Ascending aorta (tissue), 2 donors: ENCODE measurements at regions not wholly inside any gene's neighbourhood (a gene's known extent, or its start where the extent isn't known, plus 50 kb on each side); places are given as distances from the start of the nearest gene placed in this dataset.

Experiments used
- DNase-seq, 2 donors: peaks; one replicate each; pipeline ENCODE4 v3.0.0-alpha.2; 2019; ENCODE audit warnings: low spot score in 2 of 2
- H3K27ac ChIP-seq, 2 donors: fragments of 200-600 bp; sonication (generic); one replicate each; pipeline ENCODE4 v1.5.1; 2016 to 2017; ENCODE audit warnings: mild to moderate bottlenecking in 1 of 2
- H3K27me3 ChIP-seq: fragments of 200-600 bp; sonication (generic); one replicate; pipeline ENCODE4 v1.5.1; 2017
- H3K36me3 ChIP-seq, 2 donors: fragments of 200-600 bp; sonication (generic); one replicate each; pipeline ENCODE4 v1.5.1; 2016
- H3K4me1 ChIP-seq, 2 donors: fragments of 200-600 bp; sonication (generic); one replicate each; pipeline ENCODE4 v1.5.1; 2016 to 2017; ENCODE audit warnings: mild to moderate bottlenecking in 1 of 2
- H3K4me3 ChIP-seq, 2 donors: fragments of 200-600 bp; sonication (generic); one replicate each; pipeline ENCODE4 v1.5.1; 2016 to 2017; ENCODE audit warnings: mild to moderate bottlenecking in 1 of 2
- H3K9me3 ChIP-seq, 2 donors: fragments of 200-600 bp; sonication (generic); one replicate each; pipeline ENCODE4 v1.5.1; 2016
- CTCF ChIP-seq, 3 experiments: fragments of 200-600 bp in 2 of 3; fragments of 450-650 bp in 1 of 3; sonication (generic) in 2 of 3; IDR thresholded peaks; one replicate each; pipeline ENCODE4 v1.5.1; 2016 to 2019; ENCODE audit warnings: antibody characterized with exemption in 3 of 3, mild to moderate bottlenecking in 1 of 3, moderate library complexity in 1 of 3
- intact Hi-C: fragments of 100-400 bp; cut with DNase I; formaldehyde crosslinking; loops from one replicate; pipeline ENCODE4 v1.15.1; 2023

GRCh38 chr9:99399474-99399873, 177.4 kb downstream of the SEC61B start:
- intact Hi-C loops = loop anchor here (10.0 kb wide), 1 partner anchor 735 kb away; no protein-coding TSS in a partner anchor
- Histone ChIP-seq H3K27ac (no peak overlapping the region), H3K27me3 (no peaks in the 10 kb centered on the region), H3K4me3 (no peak overlapping the region), H3K4me1 (no peaks in the 10 kb centered on the region), H3K9me3 (no peaks in the 10 kb centered on the region), H3K36me3 (no peaks in the 10 kb centered on the region)
- no peak for DNase-seq
- TF ChIP-seq CTCF (IDR thresholded peaks at IDR 0.05) = no peak

GRCh38 chr9:99400184-99400731, 178.2 kb downstream of the SEC61B start:
- no peak for DNase-seq
- Histone ChIP-seq H3K27ac (no peak overlapping the region), H3K4me3 (no peak overlapping the region), H3K27me3 (no peaks in the 10 kb centered on the region), H3K4me1 (no peaks in the 10 kb centered on the region), H3K36me3 (no peaks in the 10 kb centered on the region), H3K9me3 (no peaks in the 10 kb centered on the region)
- TF ChIP-seq CTCF (IDR thresholded peaks at IDR 0.05) = no peak
- intact Hi-C loops = no loop called here

GRCh38 chr9:99401680-99402504, 179.8 kb downstream of the SEC61B start:
- intact Hi-C loops = no loop called here
- H3K9me3 ChIP-seq = no peaks in the 10 kb centered on the region
- no peak overlapping the region for H3K27ac ChIP-seq
- H3K4me3 ChIP-seq = no peak overlapping the region
- DNase-seq = no peak
- no peak for TF ChIP-seq CTCF (IDR thresholded peaks at IDR 0.05)
- no peaks in the 10 kb centered on the region for H3K36me3 ChIP-seq
- no peaks in the 10 kb centered on the region for H3K4me1 ChIP-seq
- no peaks in the 10 kb centered on the region for H3K27me3 ChIP-seq

- TF ChIP-seq CTCF (IDR thresholded peaks at IDR 0.05) = no peak
- DNase-seq = no peak
- H3K27ac ChIP-seq = no peak overlapping the region
Observed at GRCh38 chr9:99403371-99403770, 181.3 kb downstream of the SEC61B start.

GRCh38 chr9:99405359-99405758, 183.3 kb downstream of the SEC61B start:
- Histone ChIP-seq H3K27me3 (no peaks in the 10 kb centered on the region), H3K27ac (no peak overlapping the region), H3K4me1 (no peaks in the 10 kb centered on the region), H3K36me3 (no peaks in the 10 kb centered on the region), H3K4me3 (no peak overlapping the region), H3K9me3 (no peaks in the 10 kb centered on the region)
- no peak for TF ChIP-seq CTCF (IDR thresholded peaks at IDR 0.05)
- intact Hi-C loops = no loop called here
- no peak for DNase-seq

More at GRCh38 chr9:99403371-99403770, 181.3 kb downstream of the SEC61B start:
- intact Hi-C loops = no loop called here
- Histone ChIP-seq H3K27me3 (no peaks in the 10 kb centered on the region), H3K36me3 (no peaks in the 10 kb centered on the region), H3K4me3 (no peak overlapping the region), H3K9me3 (no peaks in the 10 kb centered on the region), H3K4me1 (no peaks in the 10 kb centered on the region)
